AG09319 (cell line): ENCODE measurements at regions not wholly inside any gene's neighbourhood (a gene's known extent, or its start where the extent isn't known, plus 50 kb on each side); places are given as distances from the start of the nearest gene placed in this dataset.
"Not testable (repeated sequence)": the region's sequence is repeated elsewhere in the genome, so short reads cannot be mapped to it uniquely, and the experiment has no call there.

Experiments
- DNase-seq: peaks from one replicate; pipeline ENCODE4 v3.0.0-alpha.2; 2010; ENCODE audit warnings: low read depth; ENCODE audit errors: extremely low read depth
- CTCF ChIP-seq: IDR thresholded peaks from 2 replicates; pipeline ENCODE4 v1.5.1; 2011; ENCODE audit warnings: low read depth, mild to moderate bottlenecking, inconsistent platforms, low read length, moderate library complexity

- DNase-seq, result no peak
- TF ChIP-seq CTCF, result no peak
These were observed 195.4 kb downstream of the GOLGA6L6 start for GRCh38 chr15:20346082-20346805.

GRCh38 chr15:20345401-20345958 lies 196.1 kb downstream of the GOLGA6L6 start:
- no peak for TF ChIP-seq CTCF
- DNase-seq, result no peak

GRCh38 chr15:20344601-20345400 lies 196.8 kb downstream of the GOLGA6L6 start:
- no peak for DNase-seq
- no peak for TF ChIP-seq CTCF

- DNase-seq, result not testable (repeated sequence)
These were observed 198.0 kb downstream of the GOLGA6L6 start for GRCh38 chr15:20343395-20344211.

- DNase-seq, result not testable (repeated sequence)
These were observed 198.8 kb downstream of the GOLGA6L6 start for GRCh38 chr15:20342601-20343394.

GRCh38 chr15:20341901-20342600 lies 199.5 kb downstream of the GOLGA6L6 start:
- no peak for DNase-seq
- no peak for TF ChIP-seq CTCF

- no peak for TF ChIP-seq CTCF
- DNase-seq, result no peak
These were observed 200.5 kb downstream of the GOLGA6L6 start for GRCh38 chr15:20340931-20341661.
